T-helper 17 cell (primary cell): ENCODE measurements at regions not wholly inside any gene's neighbourhood (a gene's known extent, or its start where the extent isn't known, plus 50 kb on each side); places are given as distances from the start of the nearest gene placed in this dataset.
"Not testable (repeated sequence)": the region's sequence is repeated elsewhere in the genome, so short reads cannot be mapped to it uniquely, and the experiment has no call there.

ENCODE experiments used
- ATAC-seq: fragments of 150-1000 bp; cut with Tn5 transposase; 2 replicates; pipeline ENCODE4 v1.10.0; 2021; ENCODE audit warnings: mild to moderate bottlenecking, moderate library complexity
- DNase-seq, 3 donors: peaks; one replicate each; pipeline versions ENCODE4 v3.0.0 to v3.0.0-alpha.2; 2020 to 2021
- H3K9me3 ChIP-seq: one replicate; pipeline ENCODE4 v1.7.0; 2013; ENCODE audit warnings: low read length, mild to moderate bottlenecking; ENCODE audit not compliant: control insufficient read depth, poor library complexity, severe bottlenecking
- H3K27ac Mint-ChIP-seq: one replicate; pipeline ENCODE4 v1.8.0; 2022; ENCODE audit warnings: mild to moderate bottlenecking, moderate library complexity, mixed read lengths
- H3K27me3 Mint-ChIP-seq: one replicate; pipeline ENCODE4 v1.8.0; 2022; ENCODE audit warnings: mixed read lengths
- H3K36me3 Mint-ChIP-seq: one replicate; pipeline ENCODE4 v1.8.0; 2022; ENCODE audit warnings: low read depth, mixed read lengths
- H3K4me1 Mint-ChIP-seq: one replicate; pipeline ENCODE4 v1.8.0; 2022; ENCODE audit warnings: mild to moderate bottlenecking, mixed read lengths
- H3K4me3 Mint-ChIP-seq: one replicate; pipeline ENCODE4 v1.8.0; 2022; ENCODE audit warnings: mild to moderate bottlenecking, moderate library complexity, mixed read lengths

DNA sequence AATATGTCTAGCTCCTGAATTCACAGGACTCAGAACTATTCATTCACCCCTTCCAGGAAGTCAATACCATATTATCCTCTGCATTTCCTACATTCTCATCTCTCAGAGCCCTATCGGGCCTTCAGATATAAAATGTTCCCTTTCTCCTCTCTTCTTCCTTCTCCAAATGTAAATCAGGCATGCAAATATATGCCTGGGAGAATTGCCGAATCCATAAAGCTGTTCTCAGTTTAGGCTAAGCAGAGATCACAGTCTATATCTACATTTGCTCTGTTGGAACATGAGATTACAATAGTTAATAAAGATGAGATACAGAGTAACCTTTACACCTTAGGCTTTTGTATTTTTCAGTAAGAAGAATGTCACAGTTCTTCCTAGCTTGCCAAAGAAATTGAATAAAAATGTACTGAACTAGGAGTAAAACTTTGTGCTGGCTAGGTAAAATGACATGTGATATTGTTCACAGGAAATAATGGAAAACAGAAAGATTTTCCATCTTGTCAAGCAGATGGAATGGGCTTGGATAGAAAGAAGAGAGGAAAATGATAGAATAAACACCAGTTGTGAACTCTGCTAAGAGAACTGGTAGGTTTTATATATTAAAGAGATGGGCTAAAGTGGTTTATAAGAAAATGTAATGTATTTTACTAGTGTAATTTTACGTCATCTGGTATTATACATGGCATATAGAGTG lies 161.5 kb downstream of the NRIP1 start:
- no peak for ATAC-seq
- no peaks in the 10 kb centered on the region for H3K9me3 ChIP-seq
- no peak overlapping the region for H3K4me3 Mint-ChIP-seq

GRCh38 chr21:14901482-14901958 lies 163.3 kb downstream of the NRIP1 start:
- no peaks in the 10 kb centered on the region for H3K9me3 ChIP-seq
- ATAC-seq (peak; percentile 46), DNase-seq (no peak)
- Mint-ChIP-seq H3K4me1 (no peaks in the 10 kb centered on the region), H3K27ac (no peak overlapping the region), H3K36me3 (no peaks in the 10 kb centered on the region), H3K27me3 (no peaks in the 10 kb centered on the region), H3K4me3 (no peak overlapping the region)

More for the DNA sequence above, 161.5 kb downstream of the NRIP1 start:
- Mint-ChIP-seq H3K27me3 (no peaks in the 10 kb centered on the region), H3K27ac (no peak overlapping the region), H3K36me3 (no peaks in the 10 kb centered on the region), H3K4me1 (no peaks in the 10 kb centered on the region)
- DNase-seq: no peak

DNA sequence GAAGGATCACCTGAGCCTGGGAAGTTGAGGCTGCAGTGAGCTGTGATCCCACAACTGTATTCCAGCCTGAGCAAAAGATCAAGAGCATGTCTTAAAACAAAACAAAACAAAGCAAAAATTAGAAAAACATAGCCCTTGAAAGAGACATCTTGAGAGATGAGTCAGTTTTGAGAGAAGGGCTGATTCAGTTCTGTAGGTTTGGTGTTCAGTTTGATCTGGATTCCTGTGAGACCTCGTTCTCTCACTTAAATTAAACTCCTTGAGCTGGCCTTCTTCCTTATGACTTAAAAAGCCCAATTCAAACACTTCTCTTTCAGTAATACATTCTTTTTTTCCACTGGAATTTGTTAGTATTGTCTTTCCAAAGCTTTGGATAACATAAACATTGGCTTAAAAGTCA lies 164.2 kb downstream of the NRIP1 start:
- Mint-ChIP-seq H3K36me3 (no peaks in the 10 kb centered on the region), H3K4me1 (no peaks in the 10 kb centered on the region), H3K27ac (no peak overlapping the region), H3K4me3 (no peak overlapping the region), H3K27me3 (no peaks in the 10 kb centered on the region)
- no peaks in the 10 kb centered on the region for H3K9me3 ChIP-seq
- ATAC-seq: no peak
- no peak for DNase-seq

- ATAC-seq (no peak), DNase-seq (no peak)
- H3K27ac Mint-ChIP-seq: no peak overlapping the region
- no peaks in the 10 kb centered on the region for H3K9me3 ChIP-seq
- no peak overlapping the region for H3K4me3 Mint-ChIP-seq
- H3K27me3 Mint-ChIP-seq: no peaks in the 10 kb centered on the region
- H3K4me1 Mint-ChIP-seq: no peaks in the 10 kb centered on the region
- no peaks in the 10 kb centered on the region for H3K36me3 Mint-ChIP-seq
Measured at GRCh38 chr21:14900058-14900457, 164.7 kb downstream of the NRIP1 start.

- no peak for DNase-seq
- Mint-ChIP-seq H3K4me1 (no peaks in the 10 kb centered on the region), H3K36me3 (no peaks in the 10 kb centered on the region), H3K27me3 (no peaks in the 10 kb centered on the region), H3K4me3 (no peak overlapping the region), H3K27ac (no peak overlapping the region)
- no peaks in the 10 kb centered on the region for H3K9me3 ChIP-seq
- ATAC-seq: no peak
Measured at GRCh38 chr21:14895792-14896191, 169.0 kb downstream of the NRIP1 start.

DNA sequence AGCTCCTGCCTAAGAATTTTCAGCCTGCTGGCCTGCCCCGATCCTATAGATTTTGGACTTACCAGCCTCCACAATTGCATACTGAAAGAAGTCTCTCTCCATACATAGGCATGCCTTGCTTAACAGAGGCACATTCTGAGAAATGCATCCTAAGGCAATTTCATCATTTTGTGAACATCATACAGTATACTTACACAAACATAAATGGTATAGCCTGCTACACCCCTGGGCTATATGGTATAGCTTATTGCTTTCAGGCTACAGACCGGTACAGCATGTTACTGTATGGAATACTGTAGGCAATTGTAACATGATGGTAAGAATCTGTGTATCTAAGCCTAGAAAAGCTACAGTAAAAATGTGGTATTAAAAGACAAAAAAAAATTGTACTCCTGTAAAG lies 174.7 kb downstream of the NRIP1 start:
- no peaks in the 10 kb centered on the region for H3K27me3 Mint-ChIP-seq
- DNase-seq (no peak), ATAC-seq (no peak)
- H3K36me3 Mint-ChIP-seq: no peaks in the 10 kb centered on the region
- no peak overlapping the region for H3K4me3 Mint-ChIP-seq
- H3K9me3 ChIP-seq: no peaks in the 10 kb centered on the region
- H3K27ac Mint-ChIP-seq: no peak overlapping the region
- peaks cover 7% of the 10 kb centered on the region for H3K4me1 Mint-ChIP-seq

- H3K27me3 Mint-ChIP-seq: no peaks in the 10 kb centered on the region
- no peaks in the 10 kb centered on the region for H3K36me3 Mint-ChIP-seq
- peaks cover 7% of the 10 kb centered on the region for H3K4me1 Mint-ChIP-seq
- H3K4me3 Mint-ChIP-seq: no peak overlapping the region
- no peaks in the 10 kb centered on the region for H3K9me3 ChIP-seq
- DNase-seq (no peak), ATAC-seq (no peak)
- H3K27ac Mint-ChIP-seq: no peak overlapping the region
Measured at GRCh38 chr21:14889080-14889810, 175.6 kb downstream of the NRIP1 start.

GRCh38 chr21:14888202-14888601 lies 176.6 kb downstream of the NRIP1 start:
- no peak for DNase-seq
- H3K36me3 Mint-ChIP-seq: no peaks in the 10 kb centered on the region
- peaks cover 7% of the 10 kb centered on the region for H3K4me1 Mint-ChIP-seq
- no peak for ATAC-seq
- H3K4me3 Mint-ChIP-seq: no peak overlapping the region
- no peak overlapping the region for H3K27ac Mint-ChIP-seq
- no peaks in the 10 kb centered on the region for H3K9me3 ChIP-seq
- H3K27me3 Mint-ChIP-seq: no peaks in the 10 kb centered on the region

GRCh38 chr21:14886001-14886400 lies 178.8 kb downstream of the NRIP1 start:
- Mint-ChIP-seq H3K27me3 (no peaks in the 10 kb centered on the region), H3K27ac (no peak overlapping the region), H3K4me1 (peaks cover 7% of the 10 kb centered on the region), H3K4me3 (no peak overlapping the region), H3K36me3 (no peaks in the 10 kb centered on the region)
- no peaks in the 10 kb centered on the region for H3K9me3 ChIP-seq
- ATAC-seq (no peak), DNase-seq (no peak)

DNA sequence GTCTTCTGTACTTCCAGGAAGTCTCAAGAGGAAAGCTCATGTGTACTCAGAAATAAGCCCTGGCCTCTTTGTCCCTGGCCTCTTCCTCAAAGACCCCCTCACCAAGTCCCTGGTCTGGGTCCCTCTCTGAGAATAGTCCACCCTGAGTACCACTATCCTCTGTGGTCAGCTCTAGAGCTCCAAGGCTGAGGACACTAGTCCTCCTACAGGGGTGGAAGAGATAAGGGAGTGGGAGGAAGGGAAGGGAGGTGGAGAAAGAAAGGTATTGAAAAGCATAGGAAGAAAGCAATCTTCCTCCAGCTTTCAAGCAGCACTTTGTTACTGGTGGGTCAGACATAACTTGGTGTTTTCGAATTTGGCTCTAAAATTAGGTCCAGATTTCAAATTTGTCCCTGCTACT lies 181.4 kb downstream of the NRIP1 start:
- DNase-seq: no peak
- H3K27ac Mint-ChIP-seq: no peak overlapping the region
- no peak for ATAC-seq
- H3K9me3 ChIP-seq: no peaks in the 10 kb centered on the region
- no peaks in the 10 kb centered on the region for H3K27me3 Mint-ChIP-seq
- H3K36me3 Mint-ChIP-seq: no peaks in the 10 kb centered on the region
- H3K4me1 Mint-ChIP-seq: no peaks in the 10 kb centered on the region
- no peak overlapping the region for H3K4me3 Mint-ChIP-seq

DNA sequence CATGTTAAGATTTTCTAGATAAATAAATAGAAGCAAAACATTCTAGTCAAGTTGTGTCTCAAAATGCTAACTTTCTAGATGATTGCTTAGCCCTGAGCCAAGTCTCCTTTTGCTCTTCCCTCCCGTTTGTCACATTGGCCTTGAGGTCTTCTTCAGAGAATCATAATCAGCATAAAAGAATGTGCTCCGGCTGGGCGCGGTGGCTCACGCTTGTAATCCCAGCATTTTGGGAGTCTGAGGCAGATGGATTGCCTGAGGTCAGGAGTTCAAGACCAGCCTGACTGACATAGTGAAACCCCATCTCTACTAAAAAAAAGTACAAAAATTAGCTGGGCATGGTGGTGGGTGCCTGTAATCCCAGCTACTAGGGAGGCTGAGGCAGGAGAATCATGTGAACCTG lies 182.3 kb downstream of the NRIP1 start:
- not testable (repeated sequence) for H3K27me3 Mint-ChIP-seq, H3K4me3 Mint-ChIP-seq, H3K9me3 ChIP-seq, H3K36me3 Mint-ChIP-seq, H3K27ac Mint-ChIP-seq, H3K4me1 Mint-ChIP-seq, DNase-seq, ATAC-seq

DNA sequence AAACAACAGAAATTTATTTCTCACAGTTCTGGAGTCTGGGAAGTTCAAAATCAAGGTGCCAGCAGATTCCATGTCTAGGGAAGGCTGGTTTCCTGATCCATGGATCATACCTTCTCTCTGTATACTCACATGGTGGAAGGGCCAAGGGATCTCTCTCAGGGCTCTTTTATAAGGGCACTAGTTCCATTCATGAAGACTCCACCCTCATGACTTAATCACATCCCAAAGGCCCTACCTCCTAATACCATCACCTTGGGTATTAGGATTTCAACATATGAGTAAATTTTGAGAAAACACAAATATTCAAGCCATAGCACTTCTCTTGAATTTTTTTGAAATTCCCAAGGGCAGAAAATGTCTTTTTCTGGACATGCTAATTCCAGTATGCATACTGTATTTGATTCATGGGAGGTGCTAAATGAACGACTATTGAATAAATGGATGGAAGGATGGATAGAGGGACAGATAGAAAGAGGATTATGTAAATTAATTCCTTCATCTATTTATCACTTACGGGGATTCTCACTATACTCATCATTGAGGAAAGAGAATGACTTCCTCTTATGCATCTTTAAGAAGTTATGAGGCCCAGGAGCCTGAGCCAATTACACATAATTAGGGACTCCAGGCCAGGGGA lies 182.8 kb downstream of the NRIP1 start:
- Mint-ChIP-seq H3K4me3 (no peak overlapping the region), H3K4me1 (peaks cover 4% of the 10 kb centered on the region), H3K27ac (no peak overlapping the region), H3K27me3 (no peaks in the 10 kb centered on the region), H3K36me3 (no peaks in the 10 kb centered on the region)
- no peaks in the 10 kb centered on the region for H3K9me3 ChIP-seq
- ATAC-seq (no peak), DNase-seq (no peak)

- no peaks in the 10 kb centered on the region for H3K27me3 Mint-ChIP-seq
- H3K36me3 Mint-ChIP-seq: no peaks in the 10 kb centered on the region
- no peak for DNase-seq
Measured at GRCh38 chr21:14880922-14881321, 183.9 kb downstream of the NRIP1 start.

More at GRCh38 chr21:14880922-14881321, 183.9 kb downstream of the NRIP1 start:
- no peaks in the 10 kb centered on the region for H3K9me3 ChIP-seq
- Mint-ChIP-seq H3K4me3 (no peak overlapping the region), H3K4me1 (peaks cover 4% of the 10 kb centered on the region), H3K27ac (no peak overlapping the region)
- no peak for ATAC-seq
